ENCODE measurements at regions not wholly inside any gene's neighbourhood (a gene's known extent, or its start where the extent isn't known, plus 50 kb on each side); places are given as distances from the start of the nearest gene placed in this dataset.

DNA sequence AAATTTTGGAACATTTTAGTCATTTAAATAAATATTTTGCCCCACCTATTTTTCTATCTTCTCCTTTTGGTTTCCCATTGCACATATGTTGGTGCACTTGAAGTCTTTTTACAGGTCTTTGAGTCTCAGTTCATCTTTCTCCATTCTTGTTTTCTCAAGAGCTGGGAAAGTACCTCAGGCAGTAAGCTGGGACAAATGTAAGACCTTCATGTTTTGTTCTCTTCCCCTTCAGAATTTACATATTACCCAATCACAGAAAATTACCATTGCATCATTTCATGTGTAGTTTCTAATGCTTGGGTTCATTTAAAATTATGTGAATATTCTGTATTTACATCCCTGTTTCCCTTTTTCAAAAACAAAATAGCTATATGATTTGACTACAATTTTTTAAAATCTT, 1150.0 kb upstream of the POT1 start:
- intact Hi-C loops (cut with micrococcal nuclease; ENCODE audit: unreplicated experiment) = no loop called here

DNA sequence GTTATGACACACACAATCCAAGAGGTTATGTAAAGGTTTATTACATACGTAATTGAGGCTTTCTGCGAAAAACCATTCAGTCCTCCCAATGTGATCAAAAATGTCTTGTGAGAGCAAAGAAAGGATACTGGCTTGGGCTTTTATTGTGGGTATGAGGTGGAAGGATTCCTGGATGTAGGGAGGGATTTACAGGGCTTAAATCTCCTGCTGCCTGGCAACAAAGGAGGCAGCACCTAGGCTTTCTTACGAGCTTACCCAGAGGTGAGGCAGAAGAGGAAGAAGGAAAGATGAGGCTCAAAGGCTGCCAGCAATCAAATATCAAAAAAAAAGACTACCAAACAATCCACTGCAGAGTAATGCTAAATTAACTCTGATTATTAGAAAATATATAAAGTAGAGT, 1149.5 kb upstream of the POT1 start:
- Histone ChIP-seq H3K9me3 (no peaks in the 10 kb centered on the region), H3K4me3 (ENCODE audit: low read depth, low read length) (no peak overlapping the region), H3K4me1 (no peaks in the 10 kb centered on the region), H3K36me3 (ENCODE audit: control insufficient read depth, insufficient read depth, low read length) (no peaks in the 10 kb centered on the region), H3K27me3 (replicated peaks; ENCODE audit: control insufficient read depth, insufficient read depth, low read length) (no peaks in the 10 kb centered on the region)
- intact Hi-C loops (cut with micrococcal nuclease; ENCODE audit: unreplicated experiment) = no loop called here
- no TSS peak for BruUV-seq (replicated peaks)
- no peaks in the 10 kb centered on the region for H3K36me3 Mint-ChIP-seq (ENCODE audit: insufficient read depth, unreplicated experiment)
- H3K27ac Mint-ChIP-seq (ENCODE audit: unreplicated experiment) = no peak overlapping the region
- DNase-seq = no peak
- no peak overlapping the region for H3K4me3 Mint-ChIP-seq (ENCODE audit: unreplicated experiment)
- TF ChIP-seq, protein P1, sequence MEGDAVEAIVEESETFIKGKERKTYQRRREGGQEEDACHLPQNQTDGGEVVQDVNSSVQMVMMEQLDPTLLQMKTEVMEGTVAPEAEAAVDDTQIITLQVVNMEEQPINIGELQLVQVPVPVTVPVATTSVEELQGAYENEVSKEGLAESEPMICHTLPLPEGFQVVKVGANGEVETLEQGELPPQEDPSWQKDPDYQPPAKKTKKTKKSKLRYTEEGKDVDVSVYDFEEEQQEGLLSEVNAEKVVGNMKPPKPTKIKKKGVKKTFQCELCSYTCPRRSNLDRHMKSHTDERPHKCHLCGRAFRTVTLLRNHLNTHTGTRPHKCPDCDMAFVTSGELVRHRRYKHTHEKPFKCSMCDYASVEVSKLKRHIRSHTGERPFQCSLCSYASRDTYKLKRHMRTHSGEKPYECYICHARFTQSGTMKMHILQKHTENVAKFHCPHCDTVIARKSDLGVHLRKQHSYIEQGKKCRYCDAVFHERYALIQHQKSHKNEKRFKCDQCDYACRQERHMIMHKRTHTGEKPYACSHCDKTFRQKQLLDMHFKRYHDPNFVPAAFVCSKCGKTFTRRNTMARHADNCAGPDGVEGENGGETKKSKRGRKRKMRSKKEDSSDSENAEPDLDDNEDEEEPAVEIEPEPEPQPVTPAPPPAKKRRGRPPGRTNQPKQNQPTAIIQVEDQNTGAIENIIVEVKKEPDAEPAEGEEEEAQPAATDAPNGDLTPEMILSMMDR (IDR thresholded peaks at IDR 0.05; ENCODE audit: insufficient read depth in 1 of 2, low read depth in 1 of 2, low read length in 1 of 2, severe bottlenecking in 1 of 2, unreplicated experiment in 1 of 2) = no peak
- CTCF ChIA-PET = no interaction called here
- H3K9me3 Mint-ChIP-seq (ENCODE audit: unreplicated experiment) = no peaks in the 10 kb centered on the region
- no peaks in the 10 kb centered on the region for H3K4me1 Mint-ChIP-seq (ENCODE audit: low read depth, unreplicated experiment)
- H3K27me3 Mint-ChIP-seq (ENCODE audit: insufficient read depth, unreplicated experiment) = no peaks in the 10 kb centered on the region
- POLR2A ChIA-PET = no interaction called here

More for the DNA sequence above, 1150.0 kb upstream of the POT1 start:
- CTCF ChIA-PET = no interaction called here
- H3K4me1 Mint-ChIP-seq (ENCODE audit: low read depth, unreplicated experiment) = no peaks in the 10 kb centered on the region
- Histone ChIP-seq H3K9me3 (no peaks in the 10 kb centered on the region), H3K4me1 (no peaks in the 10 kb centered on the region), H3K27me3 (replicated peaks; ENCODE audit: control insufficient read depth, insufficient read depth, low read length) (no peaks in the 10 kb centered on the region), H3K4me3 (ENCODE audit: low read depth, low read length) (no peak overlapping the region), H3K36me3 (ENCODE audit: control insufficient read depth, insufficient read depth, low read length) (no peaks in the 10 kb centered on the region)
- no TSS peak for BruUV-seq (replicated peaks)
- POLR2A ChIA-PET = no interaction called here
- TF ChIP-seq, protein P1 (IDR thresholded peaks at IDR 0.05; ENCODE audit: insufficient read depth in 1 of 2, low read depth in 1 of 2, low read length in 1 of 2, severe bottlenecking in 1 of 2, unreplicated experiment in 1 of 2) = no peak
- H3K27ac Mint-ChIP-seq (ENCODE audit: unreplicated experiment) = no peak overlapping the region
- DNase-seq = no peak
- no peaks in the 10 kb centered on the region for H3K36me3 Mint-ChIP-seq (ENCODE audit: insufficient read depth, unreplicated experiment)
- H3K27me3 Mint-ChIP-seq (ENCODE audit: insufficient read depth, unreplicated experiment) = no peaks in the 10 kb centered on the region
- H3K9me3 Mint-ChIP-seq (ENCODE audit: unreplicated experiment) = no peaks in the 10 kb centered on the region
- H3K4me3 Mint-ChIP-seq (ENCODE audit: unreplicated experiment) = no peak overlapping the region

DNA sequence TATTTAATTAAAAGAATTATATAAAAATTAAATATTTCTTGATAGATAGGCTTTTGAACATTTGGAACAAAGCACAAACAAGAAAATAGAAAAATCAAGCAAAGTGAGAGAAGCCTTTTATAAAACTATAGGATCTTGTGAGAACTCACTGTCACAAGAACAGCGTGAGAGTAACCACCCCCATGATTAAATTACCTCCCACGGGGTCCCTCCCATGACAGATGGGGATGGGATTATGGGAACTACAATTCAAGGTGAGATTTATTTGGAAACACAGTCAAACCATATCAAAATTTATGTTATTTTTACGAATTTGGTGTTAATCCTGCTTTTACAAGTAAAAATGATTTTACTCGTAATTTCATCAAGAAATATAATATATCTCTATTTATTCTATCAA, 1136.1 kb upstream of the POT1 start:
- ChIA-PET POLR2A (no interaction called here), CTCF (no interaction called here)
- DNase-seq = no peak
- H3K4me1 ChIP-seq = no peaks in the 10 kb centered on the region
- BruUV-seq (replicated peaks) = no TSS peak
- no peaks in the 10 kb centered on the region for H3K27me3 Mint-ChIP-seq (ENCODE audit: insufficient read depth, unreplicated experiment)
- no peaks in the 10 kb centered on the region for H3K9me3 ChIP-seq
- H3K4me3 Mint-ChIP-seq (ENCODE audit: unreplicated experiment) = no peak overlapping the region
- no peaks in the 10 kb centered on the region for H3K9me3 Mint-ChIP-seq (ENCODE audit: unreplicated experiment)
- intact Hi-C loops (cut with micrococcal nuclease; ENCODE audit: unreplicated experiment) = no loop called here
- H3K27me3 ChIP-seq (replicated peaks; ENCODE audit: control insufficient read depth, insufficient read depth, low read length) = no peaks in the 10 kb centered on the region
- no peak overlapping the region for H3K27ac Mint-ChIP-seq (ENCODE audit: unreplicated experiment)
- H3K4me3 ChIP-seq (ENCODE audit: low read depth, low read length) = no peak overlapping the region
- no peaks in the 10 kb centered on the region for H3K36me3 ChIP-seq (ENCODE audit: control insufficient read depth, insufficient read depth, low read length)
- no peaks in the 10 kb centered on the region for H3K36me3 Mint-ChIP-seq (ENCODE audit: insufficient read depth, unreplicated experiment)
- H3K4me1 Mint-ChIP-seq (ENCODE audit: low read depth, unreplicated experiment) = no peaks in the 10 kb centered on the region
- TF ChIP-seq, protein P1 (IDR thresholded peaks at IDR 0.05; ENCODE audit: insufficient read depth in 1 of 2, low read depth in 1 of 2, low read length in 1 of 2, severe bottlenecking in 1 of 2, unreplicated experiment in 1 of 2) = no peak

Data from Caco-2 (cell line).